ENCODE measurements at regions not wholly inside any gene's neighbourhood (a gene's known extent, or its start where the extent isn't known, plus 50 kb on each side); places are given as distances from the start of the nearest gene placed in this dataset.
"Not testable (repeated sequence)": the region's sequence is repeated elsewhere in the genome, so short reads cannot be mapped to it uniquely, and the experiment has no call there.

DNA sequence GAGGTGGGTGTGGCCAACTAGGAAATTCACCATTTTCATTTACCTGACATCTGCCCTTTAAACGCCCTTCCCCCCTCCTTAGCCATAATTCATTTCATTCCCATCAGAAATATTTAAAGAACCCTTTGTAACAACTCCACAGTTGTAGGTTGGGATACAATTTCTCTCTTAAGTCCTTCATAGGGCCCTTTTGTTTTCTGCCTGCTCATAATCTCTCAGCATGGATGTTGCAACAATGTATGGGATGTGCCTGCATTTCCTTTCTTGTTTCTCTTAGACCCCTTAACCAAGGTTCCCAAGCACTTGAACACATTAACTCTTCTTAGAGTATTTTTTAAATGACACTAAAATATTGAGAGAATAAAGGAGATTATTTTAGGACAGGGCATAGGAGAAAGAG lies 51.7 kb upstream of the MYO10 start:
- no peak for ATAC-seq
- TF ChIP-seq, protein P1, sequence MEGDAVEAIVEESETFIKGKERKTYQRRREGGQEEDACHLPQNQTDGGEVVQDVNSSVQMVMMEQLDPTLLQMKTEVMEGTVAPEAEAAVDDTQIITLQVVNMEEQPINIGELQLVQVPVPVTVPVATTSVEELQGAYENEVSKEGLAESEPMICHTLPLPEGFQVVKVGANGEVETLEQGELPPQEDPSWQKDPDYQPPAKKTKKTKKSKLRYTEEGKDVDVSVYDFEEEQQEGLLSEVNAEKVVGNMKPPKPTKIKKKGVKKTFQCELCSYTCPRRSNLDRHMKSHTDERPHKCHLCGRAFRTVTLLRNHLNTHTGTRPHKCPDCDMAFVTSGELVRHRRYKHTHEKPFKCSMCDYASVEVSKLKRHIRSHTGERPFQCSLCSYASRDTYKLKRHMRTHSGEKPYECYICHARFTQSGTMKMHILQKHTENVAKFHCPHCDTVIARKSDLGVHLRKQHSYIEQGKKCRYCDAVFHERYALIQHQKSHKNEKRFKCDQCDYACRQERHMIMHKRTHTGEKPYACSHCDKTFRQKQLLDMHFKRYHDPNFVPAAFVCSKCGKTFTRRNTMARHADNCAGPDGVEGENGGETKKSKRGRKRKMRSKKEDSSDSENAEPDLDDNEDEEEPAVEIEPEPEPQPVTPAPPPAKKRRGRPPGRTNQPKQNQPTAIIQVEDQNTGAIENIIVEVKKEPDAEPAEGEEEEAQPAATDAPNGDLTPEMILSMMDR (IDR thresholded peaks at IDR 0.05): no peak
- no peaks in the 10 kb centered on the region for H3K4me1 ChIP-seq

GRCh38 chr5:16990817-16991520 lies 54.9 kb upstream of the MYO10 start:
- not testable (repeated sequence) for H3K27me3 ChIP-seq, DNase-seq, H3K36me3 ChIP-seq, H3K4me3 ChIP-seq, H3K9me3 ChIP-seq, ATAC-seq, H3K27ac ChIP-seq
- WGBS, 2 donors: 97 to 99% methylated on average over 40 to 43 of the region's 43 CpGs
- peaks cover 0 to 17% (median 3%) of the 10 kb centered on the region in 9 donors for H3K4me1 ChIP-seq
- intact Hi-C loops (cut with DNase I): loop anchor here in 1 of 10 donors (10.0 kb wide), 1 partner anchor 46 kb away; no protein-coding TSS in a partner anchor

More for the DNA sequence above, 51.7 kb upstream of the MYO10 start:
- DNase-seq: no peak
- Histone ChIP-seq H3K36me3 (no peaks in the 10 kb centered on the region), H3K9me3 (no peaks in the 10 kb centered on the region), H3K27me3 (no peaks in the 10 kb centered on the region), H3K4me3 (no peak overlapping the region), H3K27ac (no peak overlapping the region)
- intact Hi-C loops (cut with DNase I): no loop called here
- 85 to 91% methylated on average over 1 of the region's 1 CpG for WGBS, 2 donors

- WGBS, 2 donors: 92 to 94% methylated on average over 2 of the region's 2 CpGs
- TF ChIP-seq, protein P1 (IDR thresholded peaks at IDR 0.05): no peak
- Histone ChIP-seq H3K27ac (no peak overlapping the region), H3K27me3 (no peaks in the 10 kb centered on the region), H3K9me3 (no peaks in the 10 kb centered on the region), H3K4me1 (peaks cover 0 to 17% (median 3%) of the 10 kb centered on the region in 9 donors), H3K36me3 (no peaks in the 10 kb centered on the region), H3K4me3 (no peak overlapping the region)
- intact Hi-C loops (cut with DNase I): loop anchor here in 1 of 10 donors (10.0 kb wide), 1 partner anchor 47 kb away; no protein-coding TSS in a partner anchor
- DNase-seq: no peak
- ATAC-seq: no peak
Measured at GRCh38 chr5:16992006-16992405, 55.9 kb upstream of the MYO10 start.

GRCh38 chr5:16992444-16992843 lies 56.4 kb upstream of the MYO10 start:
- intact Hi-C loops (cut with DNase I): loop anchor here in 1 of 10 donors (10.0 kb wide), 1 partner anchor 48 kb away; no protein-coding TSS in a partner anchor
- WGBS, 2 donors: 57 to 72% methylated on average over 5 of the region's 5 CpGs
- ATAC-seq: no peak

More at GRCh38 chr5:16992444-16992843, 56.4 kb upstream of the MYO10 start:
- TF ChIP-seq, protein P1 (IDR thresholded peaks at IDR 0.05): no peak
- Histone ChIP-seq H3K9me3 (no peaks in the 10 kb centered on the region), H3K36me3 (no peaks in the 10 kb centered on the region), H3K27me3 (no peaks in the 10 kb centered on the region), H3K4me3 (no peak overlapping the region), H3K27ac (no peak overlapping the region), H3K4me1 (peaks cover 0 to 17% (median 3%) of the 10 kb centered on the region in 9 donors)
- DNase-seq: no peak

Measured in heart right ventricle (tissue), 16 donors.